Tibial nerve (tissue), 3 donors: ENCODE measurements at regions not wholly inside any gene's neighbourhood (a gene's known extent, or its start where the extent isn't known, plus 50 kb on each side); places are given as distances from the start of the nearest gene placed in this dataset.

Experiments used
- POLR2A ChIP-seq, 2 donors: fragments of 450-650 bp; IDR thresholded peaks; one replicate each; pipeline ENCODE4 v1.6.1; 2017; ENCODE audit warnings: antibody characterized with exemption in 2 of 2, mild to moderate bottlenecking in 2 of 2, moderate library complexity in 2 of 2
- TF ChIP-seq, protein P1 (sequence below), 5 experiments: fragments of 200-600 bp in 3 of 5; fragments of 450-650 bp in 2 of 5; sonication (generic) in 3 of 5; IDR thresholded peaks; one replicate each; pipeline ENCODE4 v1.5.1; 2016 to 2019; ENCODE audit warnings: antibody characterized with exemption in 5 of 5, mild to moderate bottlenecking in 3 of 5, moderate library complexity in 2 of 5

DNA sequence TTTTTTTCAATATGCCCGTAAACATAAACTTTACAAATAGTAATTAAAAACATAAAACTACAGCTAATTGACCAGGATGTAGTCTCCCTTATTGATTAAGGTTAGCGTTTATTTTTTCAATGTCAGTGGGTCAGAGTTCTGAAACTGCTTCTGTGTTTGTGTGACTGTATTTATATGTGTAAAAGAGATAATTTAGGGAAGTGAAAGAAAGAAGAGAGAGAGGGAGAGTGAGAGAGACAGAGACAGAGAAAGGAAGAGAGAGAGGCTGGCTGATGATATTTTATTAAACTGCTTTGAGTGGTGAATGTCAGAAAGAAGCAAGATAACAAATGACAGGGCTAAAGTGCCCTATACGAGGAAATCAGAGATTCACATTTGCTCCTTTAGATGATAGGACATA, 266.1 kb upstream of the PTCHD4 start:
- TF ChIP-seq, protein P1, sequence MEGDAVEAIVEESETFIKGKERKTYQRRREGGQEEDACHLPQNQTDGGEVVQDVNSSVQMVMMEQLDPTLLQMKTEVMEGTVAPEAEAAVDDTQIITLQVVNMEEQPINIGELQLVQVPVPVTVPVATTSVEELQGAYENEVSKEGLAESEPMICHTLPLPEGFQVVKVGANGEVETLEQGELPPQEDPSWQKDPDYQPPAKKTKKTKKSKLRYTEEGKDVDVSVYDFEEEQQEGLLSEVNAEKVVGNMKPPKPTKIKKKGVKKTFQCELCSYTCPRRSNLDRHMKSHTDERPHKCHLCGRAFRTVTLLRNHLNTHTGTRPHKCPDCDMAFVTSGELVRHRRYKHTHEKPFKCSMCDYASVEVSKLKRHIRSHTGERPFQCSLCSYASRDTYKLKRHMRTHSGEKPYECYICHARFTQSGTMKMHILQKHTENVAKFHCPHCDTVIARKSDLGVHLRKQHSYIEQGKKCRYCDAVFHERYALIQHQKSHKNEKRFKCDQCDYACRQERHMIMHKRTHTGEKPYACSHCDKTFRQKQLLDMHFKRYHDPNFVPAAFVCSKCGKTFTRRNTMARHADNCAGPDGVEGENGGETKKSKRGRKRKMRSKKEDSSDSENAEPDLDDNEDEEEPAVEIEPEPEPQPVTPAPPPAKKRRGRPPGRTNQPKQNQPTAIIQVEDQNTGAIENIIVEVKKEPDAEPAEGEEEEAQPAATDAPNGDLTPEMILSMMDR (IDR thresholded peaks at IDR 0.05): no peak
- TF ChIP-seq POLR2A (IDR thresholded peaks at IDR 0.05): no peak
